ENCODE measurements at regions not wholly inside any gene's neighbourhood (a gene's known extent, or its start where the extent isn't known, plus 50 kb on each side); places are given as distances from the start of the nearest gene placed in this dataset.

GRCh38 chr18:24588440-24588839 lies 128.0 kb downstream of the HRH4 start:
- TF ChIP-seq GATA2 (IDR thresholded peaks at IDR 0.05; ENCODE audit: low read depth, low read length) (no peak), GATA3 (IDR thresholded peaks at IDR 0.05; ENCODE audit: low read depth, low read length) (no peak)

- no peak for TF ChIP-seq GATA3 (IDR thresholded peaks at IDR 0.05; ENCODE audit: low read depth, low read length)
- no peak for TF ChIP-seq GATA2 (IDR thresholded peaks at IDR 0.05; ENCODE audit: low read depth, low read length)
These were observed 130.5 kb downstream of the HRH4 start for GRCh38 chr18:24590946-24591345.

DNA sequence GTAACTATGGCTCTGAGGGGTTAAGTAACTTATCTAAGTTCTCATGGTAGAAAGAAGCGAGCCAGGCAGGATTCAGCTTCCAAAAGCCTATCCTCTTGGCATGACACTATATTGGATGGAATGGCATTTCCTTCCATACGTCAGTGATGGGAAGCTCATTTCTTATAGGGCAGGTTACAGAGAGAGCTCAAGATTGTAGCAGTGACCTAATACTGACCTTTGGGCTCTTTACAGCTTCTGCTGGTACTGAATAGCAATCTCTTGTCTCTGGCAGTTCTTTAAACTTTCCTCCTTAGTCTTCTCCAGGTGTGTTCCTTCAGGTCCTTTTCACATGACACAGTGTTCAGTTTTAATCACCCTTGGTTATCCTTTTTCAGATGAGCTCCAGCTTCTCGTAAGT lies 133.0 kb downstream of the HRH4 start:
- TF ChIP-seq GATA2 (IDR thresholded peaks at IDR 0.05; ENCODE audit: low read depth, low read length) (no peak), GATA3 (IDR thresholded peaks at IDR 0.05; ENCODE audit: low read depth, low read length) (no peak)

DNA sequence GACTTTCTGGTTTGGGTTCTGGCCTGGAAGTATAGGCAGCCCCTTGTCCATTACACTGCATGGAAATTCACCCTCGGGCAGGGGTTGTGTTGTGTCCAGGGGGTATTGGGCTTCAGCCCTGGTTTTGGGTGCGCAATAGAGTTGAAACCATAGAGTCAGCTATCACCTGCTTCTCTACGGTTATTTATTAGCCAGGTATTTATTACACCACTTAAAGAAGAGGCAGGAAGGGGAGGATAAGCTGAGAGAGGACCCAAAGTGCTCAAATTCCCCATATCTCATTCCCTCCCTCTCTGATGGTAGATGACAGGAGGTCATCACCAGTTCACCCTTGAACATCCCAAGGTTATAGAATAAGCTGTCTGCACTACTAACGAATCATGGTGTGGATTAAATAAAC lies 133.4 kb downstream of the HRH4 start:
- TF ChIP-seq GATA2 (IDR thresholded peaks at IDR 0.05; ENCODE audit: low read depth, low read length) (no peak), GATA3 (IDR thresholded peaks at IDR 0.05; ENCODE audit: low read depth, low read length) (no peak)

DNA sequence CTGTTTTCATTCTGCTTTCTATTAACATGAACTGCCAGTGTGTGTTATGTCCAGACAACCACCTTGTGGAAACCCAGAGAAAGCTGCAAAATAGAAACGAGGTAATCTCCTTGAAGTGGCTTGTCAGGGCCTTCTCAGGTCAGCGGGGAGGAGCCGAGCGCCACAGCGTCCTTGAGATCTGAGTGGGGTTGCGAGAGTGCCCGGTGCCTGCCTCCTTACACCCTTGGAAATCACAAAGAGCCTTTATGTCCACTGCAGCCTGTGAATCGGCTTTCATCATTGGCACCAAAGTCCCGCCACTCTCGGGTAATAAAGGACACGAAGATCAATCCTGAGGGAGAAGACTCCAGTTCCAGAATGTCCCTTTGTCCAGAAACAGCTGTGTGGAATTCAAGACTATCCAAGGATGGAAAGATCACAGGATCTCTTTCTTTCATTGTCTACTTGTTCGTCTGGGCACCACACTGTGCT lies 135.2 kb downstream of the HRH4 start:
- TF ChIP-seq GATA3 (IDR thresholded peaks at IDR 0.05; ENCODE audit: low read depth, low read length) (no peak), GATA2 (IDR thresholded peaks at IDR 0.05; ENCODE audit: low read depth, low read length) (no peak)

DNA sequence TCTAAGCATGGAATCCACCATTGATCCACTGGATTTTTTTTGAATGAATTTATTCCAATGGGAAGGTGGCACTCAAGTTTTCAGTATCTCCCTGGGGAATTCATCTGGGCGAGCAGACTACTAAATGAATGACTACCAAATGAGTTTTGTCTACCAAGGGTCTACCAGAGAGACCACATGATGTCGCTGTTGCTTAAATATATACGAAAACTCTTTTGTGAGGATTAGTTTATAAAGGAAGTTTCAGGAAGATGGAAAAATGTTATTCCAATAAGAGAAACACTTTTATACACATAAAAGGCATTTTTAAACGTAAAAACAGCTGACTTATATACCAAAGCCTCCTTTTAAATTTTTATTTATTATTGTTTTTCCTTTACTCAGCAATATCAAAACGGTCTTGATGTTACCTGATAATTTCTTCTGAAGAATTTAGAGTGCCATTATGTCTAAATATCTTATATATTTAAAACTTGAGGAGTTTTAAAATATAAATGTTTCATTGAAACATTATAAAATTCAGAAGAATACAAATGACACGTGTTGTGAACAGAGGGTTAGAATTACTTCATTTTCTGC lies 139.7 kb downstream of the HRH4 start:
- TF ChIP-seq GATA2 (IDR thresholded peaks at IDR 0.05; ENCODE audit: low read depth, low read length) (no peak), GATA3 (IDR thresholded peaks at IDR 0.05; ENCODE audit: low read depth, low read length) (no peak)

- TF ChIP-seq GATA3 (IDR thresholded peaks at IDR 0.05; ENCODE audit: low read depth, low read length) = no peak
- no peak for TF ChIP-seq GATA2 (IDR thresholded peaks at IDR 0.05; ENCODE audit: low read depth, low read length)
These were observed 141.1 kb downstream of the HRH4 start for GRCh38 chr18:24601585-24601984.

DNA sequence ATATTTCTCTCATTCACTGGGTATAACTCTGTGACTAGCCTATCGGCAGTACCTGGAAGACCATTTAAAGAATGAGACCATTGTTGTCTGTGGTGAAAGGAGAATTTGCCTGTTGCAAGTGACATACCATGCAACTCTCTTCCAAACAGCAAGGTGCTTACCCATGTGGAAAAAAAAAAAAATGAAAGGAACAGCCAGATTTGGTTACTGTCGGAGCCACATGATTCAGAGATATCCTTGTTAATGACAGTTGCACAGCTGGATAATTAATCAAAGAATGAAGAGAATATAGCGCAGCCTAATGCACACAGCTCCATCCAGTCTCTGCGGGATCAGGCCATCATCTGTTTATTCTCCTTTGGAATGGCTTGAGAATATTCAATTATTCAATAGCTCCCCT lies 141.8 kb downstream of the HRH4 start:
- TF ChIP-seq GATA2 (IDR thresholded peaks at IDR 0.05; ENCODE audit: low read depth, low read length) = no peak

GRCh38 chr18:24603151-24603550 lies 142.7 kb downstream of the HRH4 start:
- TF ChIP-seq GATA3 (IDR thresholded peaks at IDR 0.05; ENCODE audit: low read depth, low read length) (no peak), GATA2 (IDR thresholded peaks at IDR 0.05; ENCODE audit: low read depth, low read length) (no peak)

GRCh38 chr18:24605444-24605843 lies 145.0 kb downstream of the HRH4 start:
- TF ChIP-seq GATA3 (IDR thresholded peaks at IDR 0.05; ENCODE audit: low read depth, low read length) (no peak), GATA2 (IDR thresholded peaks at IDR 0.05; ENCODE audit: low read depth, low read length) (no peak)

DNA sequence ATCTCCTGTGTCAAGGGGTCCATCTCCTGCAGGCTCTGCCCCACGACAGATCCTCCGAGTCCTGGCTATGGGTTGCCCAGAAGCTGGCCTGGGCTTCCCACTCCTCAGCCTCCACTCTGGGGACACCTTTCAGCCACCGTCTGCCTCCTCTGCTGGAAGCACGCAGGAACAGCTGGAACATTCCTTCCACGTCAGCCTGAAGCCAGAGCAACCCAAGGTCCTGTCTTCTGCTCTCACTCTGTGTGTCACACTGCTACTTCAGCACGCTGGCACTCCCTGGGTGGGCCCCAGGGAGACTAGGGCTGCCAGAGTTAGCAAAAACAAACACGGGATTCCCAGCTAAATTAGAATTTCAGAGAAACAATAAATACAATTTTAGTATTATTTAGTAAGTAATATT lies 148.8 kb downstream of the HRH4 start:
- TF ChIP-seq GATA3 (IDR thresholded peaks at IDR 0.05; ENCODE audit: low read depth, low read length) (no peak), GATA2 (IDR thresholded peaks at IDR 0.05; ENCODE audit: low read depth, low read length) (no peak)

DNA sequence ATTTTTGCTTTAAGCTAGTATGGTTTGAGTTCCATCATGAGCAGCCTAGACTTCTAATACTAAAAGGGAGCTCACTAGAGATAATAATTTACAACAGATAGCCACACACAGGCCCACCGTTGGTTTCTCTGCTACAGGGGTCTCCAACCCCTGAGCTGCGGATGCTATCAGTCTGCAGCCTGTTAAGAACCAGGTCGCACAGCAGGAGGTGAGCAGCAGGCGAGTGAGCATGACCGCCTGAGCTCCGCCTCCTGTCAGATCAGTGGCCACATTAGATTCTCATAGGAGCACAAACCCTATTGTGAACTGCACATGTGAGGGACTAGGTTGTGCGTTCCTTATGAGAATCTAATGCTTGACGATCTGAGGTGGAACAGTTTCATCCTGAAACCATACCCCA lies 150.6 kb downstream of the HRH4 start:
- TF ChIP-seq GATA2 (IDR thresholded peaks at IDR 0.05; ENCODE audit: low read depth, low read length) (no peak), GATA3 (IDR thresholded peaks at IDR 0.05; ENCODE audit: low read depth, low read length) (no peak)

DNA sequence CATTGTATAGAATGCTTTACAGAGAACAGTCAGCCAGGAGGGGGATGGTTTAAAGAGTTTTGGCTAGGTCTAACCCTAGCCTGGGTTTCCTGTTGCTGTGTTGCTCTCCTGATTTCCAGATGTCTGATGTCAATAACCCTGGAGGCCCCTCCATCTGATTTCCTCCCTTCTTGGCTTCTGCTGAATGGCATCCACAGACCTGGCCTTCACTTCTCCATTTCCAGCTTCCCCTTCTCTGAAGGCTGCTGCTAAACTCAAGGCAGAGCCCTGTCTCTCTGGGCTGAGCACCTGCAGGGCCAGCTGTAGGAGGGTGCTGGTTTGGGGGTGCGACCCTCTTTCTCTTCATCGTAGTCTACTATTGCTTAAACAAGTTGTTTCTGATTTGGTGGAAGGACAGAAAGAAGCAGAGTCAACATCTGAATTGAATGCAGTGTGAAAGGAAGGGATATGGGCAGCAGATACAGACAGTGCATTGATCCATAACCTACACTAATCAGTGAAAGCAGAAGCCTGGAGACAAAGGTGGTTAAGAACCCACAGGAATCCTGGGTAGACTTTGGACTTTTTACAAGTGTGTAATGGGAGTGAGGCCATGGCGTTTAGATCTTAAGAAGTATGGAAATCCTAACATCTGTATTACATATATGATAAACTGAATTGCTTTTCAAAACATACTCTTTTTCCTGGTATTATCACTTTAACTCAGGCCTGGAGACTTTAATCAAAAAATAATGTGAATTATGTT lies 153.6 kb downstream of the HRH4 start:
- TF ChIP-seq GATA3 (IDR thresholded peaks at IDR 0.05; ENCODE audit: low read depth, low read length) = no peak
- TF ChIP-seq GATA2 (IDR thresholded peaks at IDR 0.05; ENCODE audit: low read depth, low read length) = no peak

DNA sequence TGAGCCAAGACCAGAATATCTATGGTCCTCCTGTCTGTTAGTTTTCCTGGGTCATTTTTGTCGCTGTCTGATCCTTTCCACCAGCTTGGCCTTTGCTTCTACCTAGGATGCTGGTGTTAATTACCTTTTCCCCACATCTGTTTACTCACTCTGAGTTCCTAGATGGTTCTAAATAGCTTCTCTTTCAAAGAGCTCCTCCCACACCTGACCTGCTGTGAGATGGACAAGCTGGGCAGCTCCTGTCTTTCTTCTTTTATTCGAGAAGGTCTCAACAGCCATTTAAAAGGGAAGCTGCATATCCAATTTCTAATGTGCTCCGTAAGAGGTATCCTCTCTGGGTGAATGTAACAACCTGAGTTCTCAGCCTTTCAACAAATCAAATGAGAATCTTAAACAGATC lies 156.2 kb downstream of the HRH4 start:
- no peak for TF ChIP-seq GATA3 (IDR thresholded peaks at IDR 0.05; ENCODE audit: low read depth, low read length)
- no peak for TF ChIP-seq GATA2 (IDR thresholded peaks at IDR 0.05; ENCODE audit: low read depth, low read length)

- TF ChIP-seq GATA2 (IDR thresholded peaks at IDR 0.05; ENCODE audit: low read depth, low read length) (no peak), GATA3 (IDR thresholded peaks at IDR 0.05; ENCODE audit: low read depth, low read length) (no peak)
These were observed 167.3 kb downstream of the HRH4 start for GRCh38 chr18:24627644-24628315.
